Astrocyte of the cerebellum (primary cell): ENCODE measurements at regions not wholly inside any gene's neighbourhood (a gene's known extent, or its start where the extent isn't known, plus 50 kb on each side); places are given as distances from the start of the nearest gene placed in this dataset.

Source experiments
- DNase-seq: peaks from one replicate; pipeline ENCODE4 v3.0.0-alpha.2; 2011; ENCODE audit warnings: low read depth
- H3K4me3 ChIP-seq: 2 replicates; pipeline ENCODE4 v1.5.1; 2011; ENCODE audit warnings: mild to moderate bottlenecking, low read depth, low read length, moderate library complexity
- in situ Hi-C: cut with HindIII; loops from 2 replicates; pipeline ENCODE4 v1.10.0; 2017; ENCODE audit warnings: low sequenced_read_pairs
- TF ChIP-seq, protein P1 (sequence below): IDR thresholded peaks from 2 replicates; pipeline ENCODE4 v1.5.1; 2012; ENCODE audit warnings: low read length, low read depth, moderate library complexity, mild to moderate bottlenecking; ENCODE audit errors: missing control alignments

DNA sequence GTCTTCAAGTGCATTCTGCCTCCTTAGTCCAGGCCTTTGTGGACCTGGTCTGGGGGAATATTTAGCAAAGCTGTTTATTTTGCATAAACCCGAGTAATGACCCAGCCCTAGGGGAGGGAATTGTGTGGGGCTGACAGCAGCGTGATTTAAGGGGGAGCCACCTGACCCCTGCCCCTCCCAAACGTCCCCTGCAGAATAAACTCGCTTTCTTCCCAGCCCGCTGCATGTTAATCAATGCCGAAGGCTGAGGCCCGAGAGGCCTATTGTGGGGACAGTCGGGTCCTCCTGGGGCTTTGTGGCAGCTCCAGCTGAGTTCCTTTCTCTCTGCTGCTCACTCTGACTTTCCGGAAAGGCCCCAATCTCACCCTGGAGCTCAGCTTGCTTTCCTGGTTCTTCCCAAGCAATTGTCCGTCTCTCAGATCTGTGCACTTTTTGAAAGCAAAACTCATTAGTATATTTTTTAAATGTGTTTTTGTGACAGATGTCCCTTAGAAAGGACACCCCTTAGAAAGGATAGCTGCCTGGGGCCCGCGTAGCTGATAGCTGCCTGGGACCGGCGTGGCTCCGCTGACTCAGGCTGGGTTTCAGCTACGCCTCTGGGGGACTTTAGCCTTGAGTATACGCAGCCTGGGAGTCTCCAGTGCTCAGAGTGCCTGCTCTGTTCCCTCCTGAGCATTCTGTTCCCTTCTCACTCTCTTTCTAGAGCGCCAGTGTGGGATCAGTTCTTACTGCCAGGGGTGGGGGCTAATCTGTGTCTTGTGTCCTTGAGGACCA lies 158.3 kb downstream of the GLI2 start:
- no peak for DNase-seq

DNA sequence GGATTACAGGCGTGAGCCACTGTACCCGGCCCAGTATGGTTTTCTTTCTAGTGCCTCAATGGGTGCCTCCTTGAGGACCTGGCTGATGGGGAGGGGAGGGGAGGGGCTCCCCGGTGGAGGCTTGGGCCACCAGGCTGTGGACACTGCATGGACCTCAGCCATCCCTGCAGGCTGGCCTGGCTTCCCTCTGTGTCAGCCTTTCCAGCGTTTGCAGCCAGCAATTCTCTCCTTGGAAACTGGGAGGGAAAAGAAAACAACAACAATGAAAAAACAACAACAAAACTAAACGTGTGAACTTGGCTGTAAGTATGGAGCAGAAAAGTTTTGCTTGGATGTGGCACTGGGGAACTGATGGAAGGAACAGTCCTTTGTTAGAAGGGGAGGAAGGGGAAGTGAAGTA lies 159.3 kb downstream of the GLI2 start:
- no peak for DNase-seq
- TF ChIP-seq, protein P1, sequence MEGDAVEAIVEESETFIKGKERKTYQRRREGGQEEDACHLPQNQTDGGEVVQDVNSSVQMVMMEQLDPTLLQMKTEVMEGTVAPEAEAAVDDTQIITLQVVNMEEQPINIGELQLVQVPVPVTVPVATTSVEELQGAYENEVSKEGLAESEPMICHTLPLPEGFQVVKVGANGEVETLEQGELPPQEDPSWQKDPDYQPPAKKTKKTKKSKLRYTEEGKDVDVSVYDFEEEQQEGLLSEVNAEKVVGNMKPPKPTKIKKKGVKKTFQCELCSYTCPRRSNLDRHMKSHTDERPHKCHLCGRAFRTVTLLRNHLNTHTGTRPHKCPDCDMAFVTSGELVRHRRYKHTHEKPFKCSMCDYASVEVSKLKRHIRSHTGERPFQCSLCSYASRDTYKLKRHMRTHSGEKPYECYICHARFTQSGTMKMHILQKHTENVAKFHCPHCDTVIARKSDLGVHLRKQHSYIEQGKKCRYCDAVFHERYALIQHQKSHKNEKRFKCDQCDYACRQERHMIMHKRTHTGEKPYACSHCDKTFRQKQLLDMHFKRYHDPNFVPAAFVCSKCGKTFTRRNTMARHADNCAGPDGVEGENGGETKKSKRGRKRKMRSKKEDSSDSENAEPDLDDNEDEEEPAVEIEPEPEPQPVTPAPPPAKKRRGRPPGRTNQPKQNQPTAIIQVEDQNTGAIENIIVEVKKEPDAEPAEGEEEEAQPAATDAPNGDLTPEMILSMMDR, result no peak
- in situ Hi-C loops, result no loop called here
- no peak overlapping the region for H3K4me3 ChIP-seq

More for the DNA sequence above, 158.3 kb downstream of the GLI2 start:
- TF ChIP-seq, protein P1, result no peak
- in situ Hi-C loops, result no loop called here
- no peak overlapping the region for H3K4me3 ChIP-seq

DNA sequence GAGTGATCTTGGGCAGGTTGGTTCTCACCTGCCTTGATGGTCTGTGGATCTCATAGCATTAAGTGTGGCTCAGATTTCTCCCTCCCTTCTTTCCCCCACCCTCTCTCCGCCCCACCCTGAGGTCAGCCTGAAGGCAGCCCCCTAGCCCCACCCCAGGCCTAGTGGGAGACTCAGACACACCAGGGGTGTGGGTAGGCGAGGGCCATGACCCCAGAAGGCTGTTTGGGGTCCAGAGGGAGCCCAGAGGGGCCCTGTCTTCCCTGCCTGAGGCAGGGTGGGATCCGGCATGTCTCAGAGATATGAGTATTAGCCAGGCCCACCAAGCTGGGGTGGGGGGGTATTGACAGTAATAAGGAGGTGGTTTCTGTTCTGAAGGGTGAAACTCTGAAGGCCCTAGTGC lies 160.5 kb downstream of the GLI2 start:
- no peak for DNase-seq
- TF ChIP-seq, protein P1, result no peak
- in situ Hi-C loops, result no loop called here
- H3K4me3 ChIP-seq, result no peak overlapping the region

DNA sequence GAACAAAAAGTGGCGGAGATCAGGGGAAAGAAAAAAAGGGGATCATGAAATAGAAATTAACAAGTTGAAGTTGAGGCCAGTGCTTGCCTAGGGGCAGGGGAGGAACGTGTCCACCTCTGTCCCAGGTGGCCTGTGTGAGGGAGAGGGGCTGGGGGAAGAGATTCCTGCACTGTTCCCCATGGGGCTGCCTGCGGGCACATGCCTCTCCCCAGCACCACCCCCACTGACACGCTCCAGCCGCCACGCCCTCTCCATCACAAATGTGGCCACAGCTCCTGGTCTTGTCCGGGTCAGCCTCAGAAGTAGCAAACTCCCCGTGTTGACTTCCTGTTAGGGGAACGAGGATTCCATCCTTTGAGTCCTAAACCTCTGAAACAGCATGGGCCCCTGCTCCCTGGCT lies 161.2 kb downstream of the GLI2 start:
- in situ Hi-C loops, result no loop called here
- no peak overlapping the region for H3K4me3 ChIP-seq
- TF ChIP-seq, protein P1, result no peak
- DNase-seq, result no peak

DNA sequence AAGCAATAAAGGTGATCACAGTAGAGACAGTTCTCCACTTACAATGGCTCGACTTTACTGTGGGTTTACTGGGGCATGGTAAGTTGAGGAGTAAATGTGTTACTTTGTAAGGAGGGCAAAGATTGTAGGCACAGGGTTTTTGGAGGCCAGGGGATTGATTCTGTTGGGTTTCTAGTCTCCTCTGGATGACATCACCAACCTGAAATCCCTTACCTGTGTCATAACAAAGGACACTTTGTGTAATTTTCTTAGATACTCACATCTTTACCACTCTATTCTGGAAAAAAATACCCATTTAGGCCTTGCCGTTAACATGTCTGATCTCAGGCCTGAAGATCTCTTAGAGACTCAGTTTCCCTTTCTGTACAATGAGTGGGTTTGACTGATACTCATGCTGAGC lies 161.7 kb downstream of the GLI2 start:
- TF ChIP-seq, protein P1, result no peak
- DNase-seq, result no peak
- H3K4me3 ChIP-seq, result no peak overlapping the region
- in situ Hi-C loops, result no loop called here

DNA sequence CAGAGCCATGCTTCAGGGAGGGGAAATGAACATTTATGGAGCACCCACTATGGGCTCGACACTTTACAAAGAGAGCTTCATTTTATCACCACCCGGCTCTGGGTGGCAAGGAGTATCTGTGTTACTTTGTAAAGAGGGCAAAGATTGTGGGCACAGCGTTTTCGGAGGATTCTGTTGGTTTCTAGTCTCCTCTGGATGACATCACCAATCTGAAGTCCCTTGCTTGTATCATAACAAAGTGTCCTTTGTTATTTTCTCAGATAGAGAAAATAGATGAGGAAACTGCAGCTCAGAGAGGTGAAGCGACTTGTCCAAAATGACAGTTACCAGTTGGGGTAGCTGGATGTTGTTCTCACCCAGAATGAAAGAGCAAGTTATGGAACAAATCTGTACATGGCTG lies 162.8 kb downstream of the GLI2 start:
- no peak overlapping the region for H3K4me3 ChIP-seq
- TF ChIP-seq, protein P1, result no peak
- in situ Hi-C loops, result no loop called here
- no peak for DNase-seq
